Cardiac fibroblast (primary cell): ENCODE measurements at regions not wholly inside any gene's neighbourhood (a gene's known extent, or its start where the extent isn't known, plus 50 kb on each side); places are given as distances from the start of the nearest gene placed in this dataset.

Experiments used
- DNase-seq, 2 donors: peaks; one replicate each; pipeline versions ENCODE4 v3.0.0 to v3.0.0-alpha.2; 2010; ENCODE audit warnings: low read depth in 2 of 2
- H3K4me3 ChIP-seq, 2 donors: replicated peaks in 1 of 2; 1 replicate in 1 of 2; 2 replicates in 1 of 2; pipeline ENCODE4 v1.5.1; 2011; ENCODE audit warnings: low read depth in 2 of 2, low read length in 2 of 2, mild to moderate bottlenecking in 2 of 2, moderate library complexity in 1 of 2
- CTCF ChIP-seq: IDR thresholded peaks from one replicate; pipeline ENCODE4 v1.5.1; 2011; ENCODE audit warnings: low read depth, mild to moderate bottlenecking, low read length, inconsistent platforms

GRCh38 chr3:135871311-135871710, 94.2 kb upstream of the PPP2R3A start:
- TF ChIP-seq CTCF, result no peak
- no peak for DNase-seq
- no peak overlapping the region for H3K4me3 ChIP-seq

GRCh38 chr3:135874035-135874434, 91.5 kb upstream of the PPP2R3A start:
- DNase-seq, result no peak
- no peak for TF ChIP-seq CTCF
- no peak overlapping the region for H3K4me3 ChIP-seq

GRCh38 chr3:135878501-135878900, 87.0 kb upstream of the PPP2R3A start:
- peak in 1 of 2 donors; percentile 14 for DNase-seq
- no peak overlapping the region for H3K4me3 ChIP-seq
- TF ChIP-seq CTCF, result no peak

GRCh38 chr3:135885885-135886284, 79.6 kb upstream of the PPP2R3A start:
- no peak for DNase-seq
- no peak for TF ChIP-seq CTCF
- no peak overlapping the region for H3K4me3 ChIP-seq

- TF ChIP-seq CTCF, result no peak
- H3K4me3 ChIP-seq, result no peak overlapping the region
- peak in 1 of 2 donors; percentile 48 for DNase-seq
Measured at GRCh38 chr3:135887220-135887619, 78.3 kb upstream of the PPP2R3A start.

GRCh38 chr3:135889443-135889842, 76.1 kb upstream of the PPP2R3A start:
- no peak for TF ChIP-seq CTCF
- no peak for DNase-seq

GRCh38 chr3:135891121-135891520, 74.4 kb upstream of the PPP2R3A start:
- H3K4me3 ChIP-seq, result no peak overlapping the region
- peak in 1 of 2 donors; percentile 30 for DNase-seq
- TF ChIP-seq CTCF, result no peak

More at GRCh38 chr3:135889443-135889842, 76.1 kb upstream of the PPP2R3A start:
- H3K4me3 ChIP-seq, result no peak overlapping the region
